ENCODE measurements at regions not wholly inside any gene's neighbourhood (a gene's known extent, or its start where the extent isn't known, plus 50 kb on each side); places are given as distances from the start of the nearest gene placed in this dataset.

- TF ChIP-seq CTCF (IDR thresholded peaks at IDR 0.05) (no peak), ZFX (IDR thresholded peaks at IDR 0.05; ENCODE audit: borderline replicate concordance) (no peak)
Observed at GRCh38 chr14:46352844-46353243, 298.7 kb downstream of the RPL10L start.
